HepG2 (cell line): ENCODE measurements at regions not wholly inside any gene's neighbourhood (a gene's known extent, or its start where the extent isn't known, plus 50 kb on each side); places are given as distances from the start of the nearest gene placed in this dataset.

ENCODE experiments used
- ATAC-seq: fragments of 200-7000 bp; cut with Tn5 transposase; 3 replicates; pipeline ENCODE4 v1.9.1; 2020; ENCODE audit warnings: mild to moderate bottlenecking, moderate library complexity
- BruUV-seq: library from RNA; stranded (reverse); fragments of 400-500 nt; replicated peaks from 2 replicates; lab custom pipeline; 2021; lab: Mats Ljungman, UMichigan
- CTCF ChIA-PET: fragments of 300-600 bp; formaldehyde crosslinking; extraction: SDS; loops from one replicate; lab custom pipeline; 2021; ENCODE audit warnings: low total read pairs, inconsistent platforms, low intra/inter-chr PET ratio; lab: Yijun Ruan, JAX
- POLR2A ChIA-PET: fragments of 350-600 bp; sonication (Branson Sonifier 250); formaldehyde crosslinking; loops from one replicate; lab custom pipeline; 2020; ENCODE audit warnings: antibody characterized with exemption, inconsistent platforms; lab: Yijun Ruan, JAX
- DNase-seq: peaks from one replicate; pipeline ENCODE4 v3.0.0-alpha.2; 2015; ENCODE audit warnings: low spot score
- FAIRE-seq: peaks from 3 replicates; lab custom pipeline; 2011; peaks lifted over from hg19 to GRCh38; lab: Jason Lieb, UNC
- H2AFZ ChIP-seq: one replicate; pipeline ENCODE4 v1.6.1; 2011; ENCODE audit warnings: low read length, inconsistent platforms
- H3K27ac ChIP-seq: fragments of 300-600 bp; 3 replicates; pipeline ENCODE4 v1.8.0; 2011; ENCODE audit warnings: mixed run types, mild to moderate bottlenecking, mixed read lengths, low read length, inconsistent platforms; ENCODE audit not compliant: insufficient read depth; ENCODE audit errors: extremely low read length
- H3K27me3 ChIP-seq, 2 experiments: fragments of 200-600 bp in 1 of 2; 2 replicates in 1 of 2; 3 replicates in 1 of 2; pipeline versions ENCODE4 v1.6.0 to v1.8.0; 2011; ENCODE audit warnings: low read length in 2 of 2, mild to moderate bottlenecking in 2 of 2, moderate library complexity in 2 of 2, inconsistent platforms in 1 of 2; ENCODE audit not compliant: insufficient read depth in 2 of 2, control insufficient read depth in 1 of 2
- H3K36me3 ChIP-seq, 2 experiments: fragments of 200-600 bp in 1 of 2; replicated peaks in 1 of 2; 2 replicates in 1 of 2; 3 replicates in 1 of 2; pipeline versions ENCODE4 v1.5.1 to v1.8.0; 2011; ENCODE audit warnings: low read length in 2 of 2, inconsistent platforms in 1 of 2; ENCODE audit not compliant: insufficient read depth in 2 of 2, control insufficient read depth in 1 of 2
- H3K4me1 ChIP-seq: 2 replicates; pipeline ENCODE4 v1.5.1; 2012; ENCODE audit warnings: low read length, inconsistent platforms; ENCODE audit not compliant: insufficient read depth
- H3K4me2 ChIP-seq: 2 replicates; pipeline ENCODE4 v1.6.0; 2011; ENCODE audit warnings: low read depth, low read length, inconsistent platforms
- H3K4me3 ChIP-seq, 3 experiments: fragments of 200-600 bp in 1 of 3; sonication (generic), shearing (Covaris generic) in 1 of 3; replicated peaks in 1 of 3; 2 replicates each; pipeline ENCODE4 v1.5.1; 2011 to 2016; ENCODE audit warnings: low read length in 3 of 3, inconsistent platforms in 2 of 3, low read depth in 2 of 3, mild to moderate bottlenecking in 2 of 3, control low read depth in 1 of 3, mixed read lengths in 1 of 3; ENCODE audit not compliant: insufficient read depth in 1 of 3
- H3K79me2 ChIP-seq: one replicate; pipeline ENCODE4 v1.6.1; 2011; ENCODE audit warnings: low read length, inconsistent platforms; ENCODE audit not compliant: insufficient read depth
- H3K9ac ChIP-seq: 2 replicates; pipeline ENCODE4 v1.6.0; 2011; ENCODE audit warnings: mild to moderate bottlenecking, low read depth, low read length, inconsistent platforms; ENCODE audit not compliant: insufficient read depth
- H3K9me3 ChIP-seq: 2 replicates; pipeline ENCODE4 v1.5.1; 2012; ENCODE audit warnings: mild to moderate bottlenecking, low read length
- H4K20me1 ChIP-seq: 2 replicates; pipeline ENCODE4 v1.6.0; 2011; ENCODE audit warnings: inconsistent platforms, mild to moderate bottlenecking, low read length, moderate library complexity; ENCODE audit not compliant: insufficient read depth
- IKZF4 ChIP-seq: sonication (generic); formaldehyde crosslinking; IDR thresholded peaks from 2 replicates; pipeline ENCODE4 v1.5.1; 2020; ENCODE audit warnings: borderline replicate concordance, mild to moderate bottlenecking, low read depth, missing genetic modification reagents; ENCODE audit errors: not compliant biosample characterization
- MTA3 ChIP-seq: sonication (generic); formaldehyde crosslinking; IDR thresholded peaks from 2 replicates; pipeline ENCODE4 v1.4.0; 2020; ENCODE audit warnings: missing genetic modification reagents
- MXD3 ChIP-seq: IDR thresholded peaks from 2 replicates; pipeline ENCODE4 v1.6.1; 2016; ENCODE audit warnings: mild to moderate bottlenecking, missing biosample characterization, missing genetic modification reagents
- NFKB2 ChIP-seq: sonication (generic); formaldehyde crosslinking; IDR thresholded peaks from 2 replicates; pipeline ENCODE4 v1.4.0; 2020; ENCODE audit warnings: missing genetic modification reagents, borderline replicate concordance
- PRDM10 ChIP-seq: sonication (generic); formaldehyde crosslinking; IDR thresholded peaks from 2 replicates; pipeline ENCODE4 v1.4.0; 2020; ENCODE audit warnings: low read depth, missing genetic modification reagents
- PRDM15 ChIP-seq: sonication (generic); formaldehyde crosslinking; IDR thresholded peaks from 2 replicates; pipeline ENCODE4 v1.4.0; 2020; ENCODE audit warnings: missing genetic modification reagents
- ZBTB2 ChIP-seq: sonication (generic); formaldehyde crosslinking; IDR thresholded peaks from 2 replicates; pipeline ENCODE4 v1.8.0; 2022; ENCODE audit warnings: low read depth, missing genetic modification reagents
- ZFP1 ChIP-seq: IDR thresholded peaks from 2 replicates; pipeline ENCODE4 v1.6.1; 2016
- ZNF205 ChIP-seq: IDR thresholded peaks from 2 replicates; pipeline ENCODE4 v1.6.1; 2018; ENCODE audit warnings: missing biosample characterization, missing genetic modification reagents
- ZNF343 ChIP-seq: sonication (generic); formaldehyde crosslinking; IDR thresholded peaks from 2 replicates; pipeline ENCODE4 v1.4.0; 2020; ENCODE audit warnings: mild to moderate bottlenecking, missing genetic modification reagents
- ZNF703 ChIP-seq: sonication (generic); formaldehyde crosslinking; IDR thresholded peaks from 2 replicates; pipeline ENCODE4 v1.5.1; 2020; ENCODE audit warnings: missing genetic modification reagents, mild to moderate bottlenecking, moderate library complexity, borderline replicate concordance
- ZNF780A ChIP-seq: sonication (generic); formaldehyde crosslinking; IDR thresholded peaks from 2 replicates; pipeline ENCODE4 v1.8.0; 2022; ENCODE audit warnings: mild to moderate bottlenecking, missing genetic modification reagents, moderate library complexity
- ZNF839 ChIP-seq: sonication (generic); formaldehyde crosslinking; IDR thresholded peaks from 2 replicates; pipeline ENCODE4 v1.4.0; 2020; ENCODE audit warnings: missing genetic modification reagents, mild to moderate bottlenecking, borderline replicate concordance
- WGBS: methylation state at CpG from one replicate; pipeline ENCODE4 v1.1.6; 2017; ENCODE audit warnings: low lambda C conversion rate; 5-methylcytosine and 5-hydroxymethylcytosine counted together
- in situ Hi-C: cut with HindIII; loops from 2 replicates; pipeline ENCODE4 v1.10.0; 2017; ENCODE audit warnings: low pct_unique_long_range_greater_than_20kb; ENCODE audit not compliant: extremely low pct_ligation_motif_present
- intact Hi-C: fragments of 100-400 bp; cut with micrococcal nuclease; formaldehyde crosslinking; loops from one replicate; pipeline ENCODE4 v1.10.0; 2022; ENCODE audit not compliant: unreplicated experiment

GRCh38 chr12:67460388-67460787 lies 188.2 kb upstream of the DYRK2 start:
- Histone ChIP-seq H3K27ac (no peak overlapping the region), H3K36me3 (no peaks in the 10 kb centered on the region), H3K4me2 (no peak overlapping the region), H4K20me1 (no peaks in the 10 kb centered on the region), H3K9ac (no peak overlapping the region), H2AFZ (no peak overlapping the region), H3K4me3 (no peak overlapping the region), H3K9me3 (no peaks in the 10 kb centered on the region), H3K79me2 (no peaks in the 10 kb centered on the region), H3K27me3 (no peaks in the 10 kb centered on the region), H3K4me1 (no peaks in the 10 kb centered on the region)
- BruUV-seq = no TSS peak
- CTCF ChIA-PET = no interaction called here
- TF ChIP-seq ZNF839 = no peak
- TF ChIP-seq ZNF703 (CRISPR knock-in tag) = no peak
- no peak for TF ChIP-seq ZBTB2 (CRISPR knock-in tag)
- no peak for TF ChIP-seq ZNF343 (CRISPR knock-in tag)
- no peak for TF ChIP-seq ZNF780A (CRISPR knock-in tag)
- TF ChIP-seq PRDM15 = no peak
- TF ChIP-seq PRDM10 (CRISPR knock-in tag) = no peak
- TF ChIP-seq NFKB2 (CRISPR knock-in tag) = no peak
- TF ChIP-seq MTA3 (CRISPR knock-in tag) = no peak
- no peak for TF ChIP-seq IKZF4
- no peak for TF ChIP-seq MXD3 (CRISPR knock-in tag)
- TF ChIP-seq ZNF205 (CRISPR knock-in tag) = no peak
- TF ChIP-seq ZFP1 (CRISPR knock-in tag) = no peak
- in situ Hi-C loops (no loop called here), intact Hi-C loops (no loop called here)
- FAIRE-seq (no peak), DNase-seq (no peak), ATAC-seq (no peak)
- WGBS = 30% methylated on average over 6 of the region's 6 CpGs
- POLR2A ChIA-PET = no interaction called here
